ENCODE measurements at regions not wholly inside any gene's neighbourhood (a gene's known extent, or its start where the extent isn't known, plus 50 kb on each side); places are given as distances from the start of the nearest gene placed in this dataset.

DNA sequence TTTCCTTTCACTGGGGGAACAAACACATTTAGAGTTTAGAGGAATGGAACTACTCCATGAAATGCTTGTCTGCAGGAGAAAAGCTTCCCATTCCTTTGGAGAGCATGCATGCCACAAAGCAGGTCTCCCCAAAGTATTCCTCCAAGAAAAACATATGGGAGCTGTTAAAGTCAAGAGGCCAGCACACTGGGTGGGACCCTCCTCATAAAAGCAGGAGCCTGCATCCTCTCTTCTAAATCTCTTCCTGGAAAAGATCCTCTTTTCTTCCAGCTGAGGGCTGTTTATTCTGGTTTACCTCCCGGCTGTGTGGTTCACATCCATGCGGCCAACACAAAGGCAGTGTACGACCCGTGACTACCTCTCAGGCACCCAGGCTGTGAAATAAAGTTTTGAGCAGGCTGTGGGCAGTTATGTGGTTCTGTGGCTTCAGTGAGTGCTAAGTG lies 103.4 kb downstream of the TENT5C start:
- TF ChIP-seq, protein P1, sequence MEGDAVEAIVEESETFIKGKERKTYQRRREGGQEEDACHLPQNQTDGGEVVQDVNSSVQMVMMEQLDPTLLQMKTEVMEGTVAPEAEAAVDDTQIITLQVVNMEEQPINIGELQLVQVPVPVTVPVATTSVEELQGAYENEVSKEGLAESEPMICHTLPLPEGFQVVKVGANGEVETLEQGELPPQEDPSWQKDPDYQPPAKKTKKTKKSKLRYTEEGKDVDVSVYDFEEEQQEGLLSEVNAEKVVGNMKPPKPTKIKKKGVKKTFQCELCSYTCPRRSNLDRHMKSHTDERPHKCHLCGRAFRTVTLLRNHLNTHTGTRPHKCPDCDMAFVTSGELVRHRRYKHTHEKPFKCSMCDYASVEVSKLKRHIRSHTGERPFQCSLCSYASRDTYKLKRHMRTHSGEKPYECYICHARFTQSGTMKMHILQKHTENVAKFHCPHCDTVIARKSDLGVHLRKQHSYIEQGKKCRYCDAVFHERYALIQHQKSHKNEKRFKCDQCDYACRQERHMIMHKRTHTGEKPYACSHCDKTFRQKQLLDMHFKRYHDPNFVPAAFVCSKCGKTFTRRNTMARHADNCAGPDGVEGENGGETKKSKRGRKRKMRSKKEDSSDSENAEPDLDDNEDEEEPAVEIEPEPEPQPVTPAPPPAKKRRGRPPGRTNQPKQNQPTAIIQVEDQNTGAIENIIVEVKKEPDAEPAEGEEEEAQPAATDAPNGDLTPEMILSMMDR (conservative IDR thresholded peaks at IDR 0.05 in 1 of 2, IDR thresholded peaks at IDR 0.05 in 1 of 2; ENCODE audit: low read depth in 1 of 2, low read length in 2 of 2), result no peak
- TF ChIP-seq EZH2 (IDR thresholded peaks at IDR 0.05; ENCODE audit: low read length, missing control alignments), result no peak
